ENCODE measurements at regions not wholly inside any gene's neighbourhood (a gene's known extent, or its start where the extent isn't known, plus 50 kb on each side); places are given as distances from the start of the nearest gene placed in this dataset.
"Not testable (repeated sequence)": the region's sequence is repeated elsewhere in the genome, so short reads cannot be mapped to it uniquely, and the experiment has no call there.

- DNase-seq (ENCODE audit: low read depth) = no peak
These were observed 55.6 kb upstream of the ABCD3 start for GRCh38 chr1:94362466-94363058.

GRCh38 chr1:94358630-94359599, 59.3 kb upstream of the ABCD3 start:
- no peak for DNase-seq (ENCODE audit: low read depth)

GRCh38 chr1:94357661-94358060, 60.5 kb upstream of the ABCD3 start:
- DNase-seq (ENCODE audit: low read depth) = no peak

GRCh38 chr1:94355485-94355980, 62.7 kb upstream of the ABCD3 start:
- DNase-seq (ENCODE audit: low read depth) = no peak

GRCh38 chr1:94351481-94351880, 66.7 kb upstream of the ABCD3 start:
- DNase-seq (ENCODE audit: low read depth) = no peak

- no peak for DNase-seq (ENCODE audit: low read depth)
These were observed 67.8 kb upstream of the ABCD3 start for GRCh38 chr1:94350350-94350924.

GRCh38 chr1:94349853-94350252, 68.3 kb upstream of the ABCD3 start:
- no peak for DNase-seq (ENCODE audit: low read depth)

GRCh38 chr1:94348386-94348785, 69.8 kb upstream of the ABCD3 start:
- not testable (repeated sequence) for DNase-seq (ENCODE audit: low read depth)

- DNase-seq (ENCODE audit: low read depth) = no peak
These were observed 73.0 kb upstream of the ABCD3 start for GRCh38 chr1:94345148-94345721.

GRCh38 chr1:94342416-94342815, 75.8 kb upstream of the ABCD3 start:
- no peak for DNase-seq (ENCODE audit: low read depth)

- no peak for DNase-seq (ENCODE audit: low read depth)
These were observed 78.8 kb upstream of the ABCD3 start for GRCh38 chr1:94339206-94339927.

- no peak for DNase-seq (ENCODE audit: low read depth)
These were observed 81.2 kb upstream of the ABCD3 start for GRCh38 chr1:94336991-94337390.

GRCh38 chr1:94335950-94336349, 82.2 kb upstream of the ABCD3 start:
- DNase-seq (ENCODE audit: low read depth) = peak; percentile 93

GRCh38 chr1:94335447-94335846, 82.7 kb upstream of the ABCD3 start:
- no peak for DNase-seq (ENCODE audit: low read depth)

- DNase-seq (ENCODE audit: low read depth) = no peak
These were observed 83.4 kb upstream of the ABCD3 start for GRCh38 chr1:94334764-94335163.

- no peak for DNase-seq (ENCODE audit: low read depth)
These were observed 85.2 kb upstream of the ABCD3 start for GRCh38 chr1:94332952-94333351.

- no peak for DNase-seq (ENCODE audit: low read depth)
These were observed 85.7 kb upstream of the ABCD3 start for GRCh38 chr1:94332516-94332915.

- peak; percentile 54 for DNase-seq (ENCODE audit: low read depth)
These were observed 88.2 kb upstream of the ABCD3 start for GRCh38 chr1:94329986-94330385.

- no peak for DNase-seq (ENCODE audit: low read depth)
These were observed 88.9 kb upstream of the ABCD3 start for GRCh38 chr1:94329276-94329675.

- peak; percentile 39 for DNase-seq (ENCODE audit: low read depth)
These were observed 89.8 kb upstream of the ARHGAP29 start for GRCh38 chr1:94327001-94327690.

- DNase-seq (ENCODE audit: low read depth) = no peak
These were observed 88.9 kb upstream of the ARHGAP29 start for GRCh38 chr1:94326329-94326728.
